Activated CD4-positive, alpha-beta T cell treated with anti-CD3 and anti-CD28 coated beads, Interleukin-2, amount 50 U/mL, for 24 hours (primary cell): ENCODE measurements at regions not wholly inside any gene's neighbourhood (a gene's known extent, or its start where the extent isn't known, plus 50 kb on each side); places are given as distances from the start of the nearest gene placed in this dataset.

Experiments used
- DNase-seq, 2 donors: peaks; one replicate each; pipeline ENCODE4 v3.0.0-alpha.2; 2020; ENCODE audit warnings: low read depth in 1 of 2, low spot score in 1 of 2

DNA sequence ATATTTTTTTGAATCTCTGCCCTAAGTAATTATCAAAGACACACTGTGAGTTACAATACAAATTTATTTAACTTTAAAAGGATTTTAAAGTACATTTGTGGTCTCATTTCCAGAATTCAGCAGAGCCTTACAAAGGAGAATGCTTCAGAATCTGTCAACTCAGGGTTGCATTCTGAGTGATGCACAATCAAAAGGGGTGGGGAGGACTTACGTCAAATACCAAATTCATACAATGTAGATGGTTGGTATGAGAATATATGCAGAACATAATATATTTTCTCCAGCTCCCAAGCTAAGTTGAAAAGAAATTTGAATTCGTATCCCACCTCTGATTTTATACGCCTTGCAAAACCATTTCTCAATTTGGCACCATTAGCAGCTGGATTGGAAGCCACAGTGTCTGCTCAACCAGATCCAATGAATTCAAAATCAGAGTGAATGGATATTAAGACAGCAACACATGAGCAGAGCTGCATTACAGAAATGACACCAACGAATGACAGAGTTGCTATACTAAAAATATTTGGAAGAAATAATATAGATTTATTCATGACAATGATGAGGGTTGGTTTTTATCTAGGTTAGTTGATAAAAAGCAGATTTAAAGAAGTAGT is 110.4 kb upstream of the CFAP20DC start:
- no peak for DNase-seq

DNA sequence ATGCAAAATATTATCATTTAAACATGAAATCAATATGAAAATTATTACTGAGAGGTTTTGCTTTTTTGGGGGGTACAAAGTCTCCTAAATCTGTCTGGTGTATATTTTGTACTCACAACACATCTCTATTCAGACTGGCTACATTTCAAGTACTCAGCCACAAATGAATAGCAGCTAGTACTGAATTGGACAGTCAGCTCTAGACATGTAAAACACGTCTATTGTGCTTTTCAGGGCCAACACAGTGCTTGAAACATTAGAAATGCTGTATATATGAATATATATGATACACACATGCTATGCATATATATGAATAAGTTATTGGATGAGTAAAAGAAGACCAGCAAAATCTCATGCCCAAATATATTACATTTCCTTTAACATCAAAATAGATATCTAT is 103.8 kb upstream of the CFAP20DC start:
- no peak for DNase-seq

- DNase-seq: no peak
These were observed 103.1 kb upstream of the CFAP20DC start for GRCh38 chr3:59152943-59153342.

DNA sequence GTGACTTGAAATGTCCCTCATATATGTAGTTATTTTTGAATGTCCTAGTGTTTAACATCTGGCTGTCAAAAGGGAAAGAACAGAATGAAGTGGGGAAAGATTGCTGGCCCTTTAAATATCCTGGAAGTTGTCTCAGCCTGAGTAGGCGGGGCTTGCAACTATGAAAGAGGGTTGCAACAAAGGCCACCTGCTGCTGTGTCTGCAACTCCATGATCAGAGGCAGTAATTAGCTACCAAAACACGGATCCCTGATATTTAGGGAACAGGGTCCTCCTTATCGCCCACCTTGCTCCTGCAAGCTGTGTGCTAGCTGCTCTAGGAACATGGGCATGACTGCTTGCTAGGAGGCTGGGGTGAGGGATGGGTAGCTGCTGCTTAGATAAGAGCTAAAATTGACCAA is 100.2 kb upstream of the CFAP20DC start:
- DNase-seq: no peak

- no peak for DNase-seq
These were observed 99.3 kb upstream of the CFAP20DC start for GRCh38 chr3:59149166-59149565.

GRCh38 chr3:59143447-59143846 is 93.6 kb upstream of the CFAP20DC start:
- no peak for DNase-seq

GRCh38 chr3:59142556-59142955 is 92.7 kb upstream of the CFAP20DC start:
- no peak for DNase-seq

DNA sequence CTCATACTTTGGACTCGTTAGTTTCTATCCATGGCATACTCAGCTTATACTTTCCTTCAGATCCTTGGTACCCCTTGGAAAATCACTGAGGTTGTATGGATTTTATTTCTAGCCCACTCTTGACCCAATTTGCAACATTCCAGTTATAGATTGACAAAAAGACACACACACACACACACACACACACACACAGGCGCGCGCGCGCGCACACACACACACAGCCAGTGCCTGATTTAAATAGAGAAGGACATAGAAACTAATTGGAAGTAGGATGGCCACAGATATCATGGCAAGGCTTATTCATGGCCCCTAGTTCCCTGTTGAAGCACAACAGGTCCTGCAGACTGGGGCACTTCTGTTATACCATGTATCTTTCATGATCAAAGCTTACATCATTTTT is 89.1 kb upstream of the CFAP20DC start:
- DNase-seq: no peak

DNA sequence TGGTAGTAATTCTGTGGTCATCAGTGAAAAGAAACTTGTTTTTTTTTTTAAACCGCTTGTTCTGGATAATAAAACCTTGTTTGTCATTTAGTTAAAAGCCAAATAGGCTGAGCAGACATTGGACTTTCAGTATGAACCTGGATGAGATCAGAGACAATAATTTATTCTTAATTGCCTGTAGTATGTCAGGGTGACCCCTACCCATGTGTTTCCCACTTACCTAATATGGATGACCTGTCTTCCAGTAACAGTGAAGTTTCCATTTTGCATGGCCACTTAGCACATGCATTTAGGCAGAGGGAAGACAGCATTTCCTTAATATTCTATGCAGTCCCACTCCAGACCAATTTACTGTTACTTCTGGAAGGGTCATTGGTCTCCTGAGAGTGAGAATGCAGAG is 87.6 kb upstream of the CFAP20DC start:
- no peak for DNase-seq

- DNase-seq: no peak
These were observed 86.3 kb upstream of the CFAP20DC start for GRCh38 chr3:59136081-59136480.

DNA sequence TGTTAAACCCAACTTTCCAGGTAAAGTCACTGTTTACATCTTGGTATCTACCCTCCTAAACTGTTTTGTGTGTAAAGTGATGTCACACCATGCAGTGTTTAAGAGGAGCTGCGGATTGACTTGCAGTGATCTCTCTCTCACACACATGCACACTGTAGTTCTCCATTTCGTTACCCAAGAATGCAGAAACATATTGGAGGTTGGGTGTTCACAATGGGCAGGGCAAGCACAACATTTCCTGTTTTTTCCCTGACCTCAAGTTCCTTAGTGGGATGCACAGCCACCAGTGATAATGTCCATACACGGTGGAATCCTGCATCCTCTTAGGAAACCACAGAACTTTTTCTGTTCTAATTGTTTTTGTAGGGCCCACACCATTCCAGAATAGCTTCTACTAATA is 85.3 kb upstream of the CFAP20DC start:
- no peak for DNase-seq

DNA sequence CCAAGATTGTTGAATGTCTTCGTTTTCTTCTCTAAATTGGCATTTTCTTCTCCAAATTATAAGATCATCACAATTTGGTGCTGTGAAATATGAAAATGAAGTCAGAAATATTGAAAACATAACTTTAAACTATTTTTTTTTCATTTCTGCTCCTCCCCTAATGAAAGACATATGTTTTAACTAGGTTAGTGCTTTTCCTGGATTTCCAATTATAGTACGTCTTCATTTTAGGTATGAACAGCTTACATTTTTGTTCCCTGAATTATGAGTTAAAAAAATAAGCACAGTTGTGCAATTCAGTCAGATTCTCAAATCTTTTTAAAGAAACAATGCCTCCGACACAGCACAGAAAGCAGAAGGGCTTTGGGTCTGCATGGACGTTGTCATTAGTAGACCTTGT is 83.5 kb upstream of the CFAP20DC start:
- DNase-seq: no peak

DNA sequence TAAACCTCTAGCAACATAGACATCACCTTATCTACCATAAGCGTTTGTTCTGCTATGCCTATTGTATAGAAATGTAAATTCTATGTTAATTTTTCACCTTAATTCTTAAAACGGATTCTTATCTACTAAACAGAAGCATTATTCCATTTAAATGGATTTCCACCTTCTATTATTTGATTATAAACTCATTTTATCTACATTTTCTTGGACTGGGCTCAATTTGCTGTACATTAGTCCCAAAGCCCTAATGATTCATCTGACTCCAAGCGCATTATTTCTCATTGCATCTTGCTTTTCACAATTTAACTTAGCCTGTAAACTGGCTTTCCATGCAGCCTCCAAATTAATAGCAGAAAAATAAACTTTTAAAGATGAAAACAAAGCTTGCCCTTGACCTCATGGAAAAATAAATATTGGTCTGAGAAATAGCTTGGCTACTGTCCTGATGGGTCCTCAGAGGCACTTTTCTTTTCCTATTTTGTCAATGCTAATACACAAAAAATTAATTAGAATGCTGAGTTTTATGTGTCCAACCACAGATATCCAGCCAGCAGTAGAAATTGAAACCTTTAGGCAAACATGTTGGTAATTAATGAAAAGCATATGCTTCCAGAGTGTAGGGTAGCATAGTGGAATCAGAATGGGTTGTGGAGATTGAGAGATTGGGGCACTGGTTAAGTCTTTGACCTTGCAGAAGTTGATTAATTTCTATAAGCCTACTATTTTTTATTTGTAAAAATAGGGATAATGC is 81.4 kb upstream of the CFAP20DC start:
- DNase-seq: no peak

DNA sequence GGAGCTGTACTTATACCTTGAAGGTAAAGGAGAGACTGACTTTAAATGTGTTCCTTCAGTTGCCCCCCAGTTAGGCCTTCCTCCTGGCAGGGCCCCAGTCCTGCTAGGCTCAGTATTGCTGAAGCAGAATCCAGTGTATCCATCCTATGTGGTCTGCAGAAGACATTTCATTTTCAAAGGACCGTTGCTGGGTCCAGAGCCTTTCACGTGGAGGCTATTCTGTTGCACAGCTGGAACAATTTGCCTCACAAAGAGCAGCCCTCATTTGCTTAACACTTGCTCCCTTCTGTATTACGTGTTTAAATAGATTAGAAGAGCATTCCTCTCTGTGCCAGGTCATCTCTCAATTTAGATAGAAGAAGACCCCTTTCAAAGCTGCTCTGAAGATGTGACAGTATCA is 78.9 kb upstream of the CFAP20DC start:
- no peak for DNase-seq

GRCh38 chr3:59127071-59127470 is 77.2 kb upstream of the CFAP20DC start:
- DNase-seq: no peak

GRCh38 chr3:59126446-59126845 is 76.6 kb upstream of the CFAP20DC start:
- no peak for DNase-seq

- DNase-seq: no peak
These were observed 71.7 kb upstream of the CFAP20DC start for GRCh38 chr3:59121346-59122144.

- DNase-seq: no peak
These were observed 69.1 kb upstream of the CFAP20DC start for GRCh38 chr3:59118928-59119327.

DNA sequence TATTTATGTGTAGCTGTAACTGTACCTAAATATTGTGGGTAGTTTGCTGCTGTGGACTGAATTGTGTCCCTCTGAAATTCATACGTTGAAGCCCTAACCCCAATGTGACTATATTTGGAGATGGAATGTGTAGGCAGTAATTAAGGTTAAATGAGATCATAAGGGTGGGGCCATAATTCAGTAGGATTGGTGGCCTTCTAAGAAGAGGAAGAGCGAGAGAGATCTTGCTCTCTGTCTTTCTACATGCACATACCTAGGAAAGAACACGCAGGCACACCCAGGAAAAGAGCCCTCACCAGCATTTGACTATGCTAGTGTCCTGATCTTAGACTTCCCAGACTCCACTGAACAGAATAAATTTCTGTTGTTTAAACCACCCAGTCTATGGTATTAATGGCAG is 67.6 kb upstream of the CFAP20DC start:
- no peak for DNase-seq

GRCh38 chr3:59116233-59116537 is 66.4 kb upstream of the CFAP20DC start:
- no peak for DNase-seq

GRCh38 chr3:59115364-59116232 is 65.8 kb upstream of the CFAP20DC start:
- DNase-seq: no peak
